ENCODE measurements at regions not wholly inside any gene's neighbourhood (a gene's known extent, or its start where the extent isn't known, plus 50 kb on each side); places are given as distances from the start of the nearest gene placed in this dataset.

DNA sequence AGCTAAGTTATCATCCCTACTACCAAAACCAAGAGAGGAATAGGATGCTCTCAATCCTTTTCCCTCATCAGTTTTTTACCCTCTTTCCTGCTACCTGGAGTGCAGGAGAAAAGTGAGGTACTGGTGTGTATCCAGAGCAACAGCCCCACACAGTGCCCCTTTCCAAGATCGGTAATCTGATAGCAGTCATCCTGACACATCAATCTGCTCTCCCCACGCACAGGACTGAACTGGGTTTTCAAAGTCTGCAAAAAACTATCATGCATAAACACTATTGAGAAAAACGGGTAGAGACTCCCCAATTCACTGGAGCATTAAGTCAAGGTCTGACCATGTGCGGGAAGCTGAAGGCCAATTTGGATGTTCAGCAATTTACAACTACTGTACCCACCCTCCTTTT, 284.8 kb downstream of the RBM26 start:
- no peak overlapping the region for H3K27ac ChIP-seq (ENCODE audit: low read depth, low read length)
- H3K14ac ChIP-seq (ENCODE audit: insufficient read length), result no peak overlapping the region
- H3K4me1 ChIP-seq (replicated peaks in 1 of 4; ENCODE audit: control insufficient read depth in 3 of 4, insufficient read depth in 4 of 4, low read length in 3 of 4), result no peaks in the 10 kb centered on the region
- ChIA-PET CTCF (ENCODE audit: partially characterized antibody) (no interaction called here), POLR2A (ENCODE audit: partially characterized antibody) (no interaction called here)
- no peak overlapping the region for H2BK120ac ChIP-seq (replicated peaks; ENCODE audit: low read depth, low read length)
- no peak overlapping the region for H3K23ac ChIP-seq (ENCODE audit: insufficient read length)
- no peak overlapping the region for H4K91ac ChIP-seq (replicated peaks; ENCODE audit: insufficient read length, low read length)
- H4K5ac ChIP-seq (ENCODE audit: insufficient read length, low read depth, low read length), result no peak overlapping the region
- H3K36me3 ChIP-seq (ENCODE audit: control insufficient read depth in 2 of 4, insufficient read depth in 4 of 4, low read length in 3 of 4), result no peaks in the 10 kb centered on the region
- no peak overlapping the region for H2BK15ac ChIP-seq (ENCODE audit: low read length)
- no peak overlapping the region for H3K4me3 ChIP-seq (ENCODE audit: extremely low read depth in 1 of 4, insufficient read depth in 2 of 4, low read depth in 3 of 4, low read length in 4 of 4)
- no peak overlapping the region for H3K4me2 ChIP-seq (ENCODE audit: insufficient read depth in 1 of 2, low read depth in 2 of 2, low read length in 2 of 2)
- H2BK5ac ChIP-seq (ENCODE audit: low read depth, low read length), result no peak overlapping the region
- H3K79me2 ChIP-seq (ENCODE audit: control insufficient read depth in 1 of 2, insufficient read depth in 2 of 2, low read length in 2 of 2), result no peaks in the 10 kb centered on the region
- FAIRE-seq (no peak), DNase-seq (ENCODE audit: low read depth in 1 of 2, low spot score in 2 of 2) (no peak)
- no peak overlapping the region for H3K9ac ChIP-seq (replicated peaks in 1 of 4; ENCODE audit: extremely low read depth in 1 of 4, low read depth in 3 of 4, low read length in 3 of 4)
- no peaks in the 10 kb centered on the region; a peak in 1 of 4 replicates for H3K9me3 ChIP-seq (ENCODE audit: insufficient read depth in 2 of 2, low read depth in 1 of 2, low read length in 1 of 2)
- no peaks in the 10 kb centered on the region for H4K20me1 ChIP-seq (replicated peaks in 1 of 2; ENCODE audit: control insufficient read depth in 1 of 2, insufficient read depth in 2 of 2, low read length in 2 of 2)
- H3K27me3 ChIP-seq (replicated peaks in 1 of 4; ENCODE audit: control insufficient read depth in 3 of 4, extremely low read depth in 1 of 4, insufficient read depth in 3 of 4, low read length in 3 of 4), result no peaks in the 10 kb centered on the region
- 71% methylated on average over 4 of the region's 4 CpGs; no CpG with 5 or more reads in 1 of the 2 experiments for WGBS, 2 experiments (ENCODE audit: extremely low coverage in 1 of 2, insufficient coverage in 1 of 2, insufficient read length in 1 of 2, insufficient replicate concordance in 2 of 2, low coverage in 1 of 2, low lambda C conversion rate in 2 of 2, missing lambda C conversion rate in 1 of 2)
- no peak overlapping the region for H2BK20ac ChIP-seq (ENCODE audit: low read length)
- no peak overlapping the region for H3K18ac ChIP-seq (ENCODE audit: extremely low read depth, low read length)
- H3K56ac ChIP-seq (replicated peaks; ENCODE audit: insufficient read length, low read depth, low read length), result no peak overlapping the region
- no peak overlapping the region for H2AFZ ChIP-seq (ENCODE audit: low read length)
- no peak overlapping the region for H4K8ac ChIP-seq (ENCODE audit: extremely low read depth, insufficient read depth, low read length)
- H3K4ac ChIP-seq (replicated peaks; ENCODE audit: insufficient read length, low read depth, low read length), result no peak overlapping the region
- no peak overlapping the region for H2BK12ac ChIP-seq (ENCODE audit: low read depth, low read length)
- no peaks in the 10 kb centered on the region for H3K23me2 ChIP-seq (ENCODE audit: low read depth, low read length)
- no peaks in the 10 kb centered on the region for H3K79me1 ChIP-seq (ENCODE audit: low read depth, low read length)
- H2AK5ac ChIP-seq (ENCODE audit: low read depth, low read length), result no peak overlapping the region
- TF ChIP-seq TAF1 (IDR thresholded peaks at IDR 0.05; ENCODE audit: low read depth, low read length) (no peak), ATF2 (IDR thresholded peaks at IDR 0.05; ENCODE audit: low read length) (no peak), HDAC2 (IDR thresholded peaks at IDR 0.05; ENCODE audit: borderline replicate concordance in 1 of 2, low read depth in 2 of 2, low read length in 2 of 2) (no peak), JUND (IDR thresholded peaks at IDR 0.05; ENCODE audit: low read length) (no peak), CBX8 (IDR thresholded peaks at IDR 0.05; ENCODE audit: borderline replicate concordance, low read depth, low read length) (no peak), CTBP2 (IDR thresholded peaks at IDR 0.05; ENCODE audit: borderline replicate concordance, insufficient read depth, insufficient read length, low read length) (no peak), TBP (IDR thresholded peaks at IDR 0.05; ENCODE audit: low read depth, low read length) (no peak)
- TF ChIP-seq, protein P1, sequence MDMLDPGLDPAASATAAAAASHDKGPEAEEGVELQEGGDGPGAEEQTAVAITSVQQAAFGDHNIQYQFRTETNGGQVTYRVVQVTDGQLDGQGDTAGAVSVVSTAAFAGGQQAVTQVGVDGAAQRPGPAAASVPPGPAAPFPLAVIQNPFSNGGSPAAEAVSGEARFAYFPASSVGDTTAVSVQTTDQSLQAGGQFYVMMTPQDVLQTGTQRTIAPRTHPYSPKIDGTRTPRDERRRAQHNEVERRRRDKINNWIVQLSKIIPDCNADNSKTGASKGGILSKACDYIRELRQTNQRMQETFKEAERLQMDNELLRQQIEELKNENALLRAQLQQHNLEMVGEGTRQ (IDR thresholded peaks at IDR 0.05; ENCODE audit: low read length), result no peak

All from H1 (cell line).